ENCODE measurements at regions not wholly inside any gene's neighbourhood (a gene's known extent, or its start where the extent isn't known, plus 50 kb on each side); places are given as distances from the start of the nearest gene placed in this dataset.

GRCh38 chr2:121103960-121104359 is 181.0 kb downstream of the TFCP2L1 start:
- WGBS, 4 donors = 56 to 65% (median 63%) methylated on average over 5 of the region's 5 CpGs
- Histone ChIP-seq H3K36me3 (replicated peaks in 1 of 2) (no peaks in the 10 kb centered on the region), H3K4me1 (replicated peaks in 1 of 2) (no peaks in the 10 kb centered on the region), H3K4me3 (no peak overlapping the region), H3K27ac (no peak overlapping the region), H3K27me3 (peaks cover 6% of the 10 kb centered on the region), H3K9me3 (replicated peaks in 1 of 3) (no peaks in the 10 kb centered on the region)
- TF ChIP-seq CTCF (IDR thresholded peaks at IDR 0.05) = no peak
- no peak for DNase-seq
- intact Hi-C loops (cut with DNase I) = no loop called here

- TF ChIP-seq POLR2A (IDR thresholded peaks at IDR 0.05) (no peak), CTCF (IDR thresholded peaks at IDR 0.05) (no peak)
- intact Hi-C loops (cut with DNase I) = no loop called here
- DNase-seq = no peak
- no peaks in the 10 kb centered on the region for H3K4me1 ChIP-seq (replicated peaks in 1 of 2)
- no peaks in the 10 kb centered on the region for H3K9me3 ChIP-seq (replicated peaks in 1 of 3)
- no peak overlapping the region for H3K4me3 ChIP-seq
- H3K27me3 ChIP-seq = peaks cover 6% of the 10 kb centered on the region
- no peak overlapping the region for H3K27ac ChIP-seq
- H3K36me3 ChIP-seq (replicated peaks in 1 of 2) = no peaks in the 10 kb centered on the region
- WGBS, 4 donors = 59 to 62% (median 60%) methylated on average over 6 to 10 of the region's 10 CpGs
These were observed 180.3 kb downstream of the TFCP2L1 start for GRCh38 chr2:121104721-121105141.

- H3K27ac ChIP-seq = no peak overlapping the region
- H3K4me3 ChIP-seq = no peak overlapping the region
- H3K36me3 ChIP-seq (replicated peaks in 1 of 2) = no peaks in the 10 kb centered on the region
- no peak for TF ChIP-seq POLR2A (IDR thresholded peaks at IDR 0.05)
- TF ChIP-seq CTCF (IDR thresholded peaks at IDR 0.05) = no peak
- H3K27me3 ChIP-seq = no peaks in the 10 kb centered on the region
- intact Hi-C loops (cut with DNase I) = no loop called here
- no peaks in the 10 kb centered on the region for H3K4me1 ChIP-seq (replicated peaks in 1 of 2)
- no peak for DNase-seq
- H3K9me3 ChIP-seq (replicated peaks in 1 of 3) = no peaks in the 10 kb centered on the region
These were observed 174.1 kb downstream of the TFCP2L1 start for GRCh38 chr2:121110924-121111323.

- TF ChIP-seq POLR2A (IDR thresholded peaks at IDR 0.05) (no peak), CTCF (IDR thresholded peaks at IDR 0.05) (no peak)
- intact Hi-C loops (cut with DNase I) = no loop called here
- WGBS, 4 donors = 82 to 90% (median 89%) methylated on average over 5 to 7 of the region's 7 CpGs
- no peaks in the 10 kb centered on the region for H3K27me3 ChIP-seq
- no peak for DNase-seq
- H3K36me3 ChIP-seq (replicated peaks in 1 of 2) = no peaks in the 10 kb centered on the region
- no peaks in the 10 kb centered on the region for H3K4me1 ChIP-seq (replicated peaks in 1 of 2)
- H3K9me3 ChIP-seq (replicated peaks in 1 of 3) = no peaks in the 10 kb centered on the region
- no peak overlapping the region for H3K27ac ChIP-seq
- H3K4me3 ChIP-seq = no peak overlapping the region
These were observed 166.1 kb downstream of the TFCP2L1 start for GRCh38 chr2:121118951-121119350.
